Activated CD4-positive, alpha-beta T cell treated with anti-CD3 and anti-CD28 coated beads, Interleukin-2, amount 50 U/mL, for 24 hours (primary cell): ENCODE measurements at regions not wholly inside any gene's neighbourhood (a gene's known extent, or its start where the extent isn't known, plus 50 kb on each side); places are given as distances from the start of the nearest gene placed in this dataset.

Experiments
- DNase-seq, 2 donors: peaks; one replicate each; pipeline ENCODE4 v3.0.0-alpha.2; 2020; ENCODE audit warnings: low read depth in 1 of 2, low spot score in 1 of 2

- DNase-seq = no peak
These were observed 115.6 kb upstream of the KAZN start for GRCh38 chr1:14482784-14483450.

- DNase-seq = no peak
These were observed 113.2 kb upstream of the KAZN start for GRCh38 chr1:14485285-14485684.

DNA sequence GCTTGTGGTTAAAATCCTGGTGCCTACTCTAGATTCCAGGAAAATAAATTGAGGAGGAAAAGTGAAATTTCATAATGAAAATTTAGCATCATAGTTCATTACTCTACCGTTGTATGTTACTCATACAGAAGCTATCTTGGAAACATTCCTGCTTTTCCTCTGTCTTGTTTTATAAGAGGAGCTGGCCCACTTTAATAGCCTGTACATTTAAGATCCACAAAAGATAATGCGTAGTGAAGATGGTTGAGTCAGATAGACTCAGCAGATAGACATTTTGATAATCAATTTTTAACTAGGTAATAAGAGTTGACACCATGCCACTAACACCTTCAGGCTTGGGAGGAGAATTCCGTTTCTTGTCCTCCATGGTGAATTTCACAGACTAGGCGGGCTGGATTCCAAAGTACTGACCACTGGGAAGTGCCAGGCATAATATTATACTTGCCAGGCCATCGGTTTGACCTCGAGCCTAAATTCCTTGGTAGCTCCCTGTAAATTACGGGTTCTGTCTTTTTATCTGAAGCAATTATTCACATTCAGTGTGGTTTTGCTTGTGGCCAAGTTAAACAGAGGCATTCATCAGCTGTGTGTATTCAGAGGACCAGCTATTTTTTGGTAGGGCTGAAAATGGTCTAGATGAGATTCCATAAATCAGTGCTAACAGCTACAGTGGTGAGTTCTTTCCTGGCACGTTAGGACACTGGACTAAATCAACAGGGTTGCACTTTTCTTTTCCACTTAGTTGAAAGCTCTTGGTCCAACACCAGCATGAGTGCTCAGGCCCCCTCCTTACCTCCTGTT, 111.9 kb upstream of the KAZN start:
- no peak for DNase-seq

GRCh38 chr1:14487671-14488070, 110.8 kb upstream of the KAZN start:
- DNase-seq = no peak

GRCh38 chr1:14494911-14495310, 103.6 kb upstream of the KAZN start:
- no peak for DNase-seq

DNA sequence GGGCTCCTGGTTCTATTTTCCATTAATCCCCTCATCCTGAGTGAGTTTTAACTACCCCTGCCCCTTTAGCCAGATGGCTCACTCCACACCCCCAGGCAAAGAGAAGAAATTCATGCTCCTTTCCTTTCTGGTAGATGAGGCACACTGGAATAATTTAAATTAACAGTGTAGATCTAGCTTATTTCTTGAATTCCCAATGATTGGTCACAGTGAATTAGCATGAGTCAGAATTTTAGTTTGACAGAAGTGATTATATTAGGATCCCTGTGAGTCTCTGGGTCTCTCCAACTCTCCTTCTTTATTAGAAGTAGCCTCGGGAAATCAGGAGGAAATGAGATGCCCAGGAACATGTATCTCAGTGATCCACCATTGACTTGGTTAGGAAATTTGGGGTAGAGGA, 103.1 kb upstream of the KAZN start:
- DNase-seq = no peak

GRCh38 chr1:14495996-14496395, 102.5 kb upstream of the KAZN start:
- DNase-seq = no peak

- DNase-seq = no peak
These were observed 99.6 kb upstream of the KAZN start for GRCh38 chr1:14498839-14499238.

- no peak for DNase-seq
These were observed 99.0 kb upstream of the KAZN start for GRCh38 chr1:14499312-14500040.

- no peak for DNase-seq
These were observed 98.4 kb upstream of the KAZN start for GRCh38 chr1:14500041-14500440.

GRCh38 chr1:14500912-14501311, 97.6 kb upstream of the KAZN start:
- DNase-seq = no peak

DNA sequence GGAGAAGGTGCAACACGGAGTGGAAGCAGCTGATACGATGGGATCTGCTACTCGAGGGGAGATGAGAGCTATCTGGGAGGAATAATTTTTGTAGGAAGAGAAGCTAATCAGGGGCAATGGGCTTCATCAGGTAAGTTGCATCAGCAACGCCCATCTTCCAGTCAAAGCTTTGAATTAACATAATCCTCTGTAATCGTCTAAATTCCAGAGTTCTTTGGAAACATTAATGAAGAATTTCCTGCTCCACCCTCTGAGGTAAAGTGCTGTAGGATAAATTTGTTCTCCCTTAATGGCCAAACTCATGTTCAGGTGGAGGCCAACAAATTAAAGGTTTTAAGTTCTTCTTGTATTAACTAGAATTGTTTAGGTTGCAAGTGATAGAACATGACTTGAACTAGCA, 94.0 kb upstream of the KAZN start:
- no peak for DNase-seq

GRCh38 chr1:14506471-14507255, 91.8 kb upstream of the KAZN start:
- no peak for DNase-seq

- no peak for DNase-seq
These were observed 91.2 kb upstream of the KAZN start for GRCh38 chr1:14507262-14507661.

DNA sequence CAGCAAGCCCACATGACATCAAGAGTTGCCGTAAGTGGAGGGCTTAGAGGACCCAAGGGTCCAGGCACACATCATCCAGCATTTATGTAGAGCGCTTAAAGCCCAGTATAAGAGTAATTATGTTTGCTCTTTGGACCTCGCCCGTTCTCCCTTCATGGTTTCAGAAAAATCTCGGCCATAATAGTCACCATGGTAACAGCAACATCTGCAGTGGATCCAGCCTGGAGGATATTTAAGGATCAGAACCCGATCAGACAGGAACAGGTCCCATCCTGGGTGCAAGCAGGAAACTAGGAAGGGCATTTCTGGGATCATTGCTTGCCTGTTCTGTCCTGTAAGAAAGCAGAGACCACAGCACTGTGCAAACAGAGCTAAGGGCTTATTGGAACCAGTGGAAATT, 89.9 kb upstream of the KAZN start:
- DNase-seq = no peak

GRCh38 chr1:14511166-14511680, 87.3 kb upstream of the KAZN start:
- no peak for DNase-seq

DNA sequence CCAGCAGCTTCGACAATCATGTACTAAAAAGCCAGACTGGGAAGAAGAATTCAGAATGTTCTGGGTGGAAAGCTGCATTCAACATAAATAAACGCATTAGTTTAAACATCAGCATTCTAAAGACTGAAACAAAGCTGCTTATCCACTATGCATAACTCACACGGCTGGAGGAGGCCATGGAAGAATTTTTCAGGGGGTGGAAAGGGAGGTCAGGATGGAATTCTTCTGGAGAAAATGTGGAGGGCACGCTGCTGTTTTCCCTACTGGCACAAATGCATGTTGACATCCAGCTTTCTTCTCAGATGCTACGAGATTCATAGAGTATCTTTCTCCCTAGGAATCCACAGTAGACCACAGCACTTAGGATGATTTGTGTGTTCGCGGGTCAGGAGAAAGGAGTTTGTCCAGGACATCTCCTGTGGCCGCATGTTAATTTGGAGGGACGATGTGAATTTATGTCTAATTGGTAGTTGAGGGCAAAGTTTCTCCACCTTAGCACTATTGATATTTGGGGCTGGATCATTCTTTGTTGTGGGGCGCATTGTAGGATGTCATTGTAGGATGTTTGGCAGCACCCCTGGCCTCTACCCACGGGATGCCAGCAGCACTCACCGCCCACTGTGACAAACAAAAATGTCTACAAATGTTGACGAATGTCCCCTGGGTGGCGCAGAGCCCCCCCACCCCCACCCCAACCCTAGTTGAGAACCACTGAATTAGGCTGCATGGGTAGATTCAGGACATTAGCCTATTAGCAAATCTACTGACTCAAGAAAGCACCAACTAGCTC, 86.5 kb upstream of the KAZN start:
- DNase-seq = no peak

- no peak for DNase-seq
These were observed 85.4 kb upstream of the KAZN start for GRCh38 chr1:14513111-14513510.

- no peak for DNase-seq
These were observed 83.7 kb upstream of the KAZN start for GRCh38 chr1:14514739-14515138.
